NCI-H524 (cell line): ENCODE measurements at regions not wholly inside any gene's neighbourhood (a gene's known extent, or its start where the extent isn't known, plus 50 kb on each side); places are given as distances from the start of the nearest gene placed in this dataset.
"Not testable (repeated sequence)": the region's sequence is repeated elsewhere in the genome, so short reads cannot be mapped to it uniquely, and the experiment has no call there.

Source experiments
- DNase-seq, 2 experiments: peaks; one replicate each; lab custom pipeline; 2025; lab: John Stamatoyannopoulos, UW

GRCh38 chr5:23235246-23235645, 272.2 kb upstream of the PRDM9 start:
- no peak for DNase-seq

DNA sequence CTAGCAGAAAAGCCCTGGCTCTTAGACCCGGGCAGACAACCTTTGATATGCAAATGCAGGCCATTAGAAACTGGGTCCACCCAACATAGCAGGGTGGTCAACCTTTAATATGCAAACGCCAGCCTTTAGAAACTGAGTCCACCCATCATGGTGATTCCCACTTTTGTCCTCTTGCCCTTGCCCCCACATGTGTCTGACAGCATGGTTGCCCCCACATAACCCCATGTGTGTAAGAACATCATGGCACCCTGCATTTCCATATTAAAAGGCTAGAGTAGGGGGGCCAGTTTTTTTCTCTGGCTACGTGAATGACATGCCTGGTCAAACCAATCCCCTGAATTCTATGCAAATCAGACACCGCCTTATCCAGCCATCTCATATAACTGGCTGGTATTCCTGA, 273.2 kb upstream of the PRDM9 start:
- no peak for DNase-seq

DNA sequence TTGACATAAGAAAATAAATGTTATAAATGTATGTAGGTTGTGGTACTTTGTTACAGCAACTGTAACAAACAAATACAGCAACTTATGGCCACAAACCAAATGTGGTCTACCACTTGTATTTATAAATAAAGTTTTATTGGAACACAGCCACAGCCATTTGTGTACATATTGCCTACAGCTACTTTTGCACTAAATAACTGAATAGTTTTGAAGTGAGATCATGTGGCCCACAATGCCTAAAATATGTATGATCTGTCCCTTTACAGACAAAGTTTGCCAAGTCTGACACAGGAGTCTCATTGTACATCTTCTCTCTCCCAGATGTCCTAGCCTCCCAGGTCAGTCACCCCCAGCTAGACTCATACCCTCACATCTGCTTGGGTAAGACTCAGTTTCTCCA, 283.6 kb upstream of the PRDM9 start:
- DNase-seq = no peak

DNA sequence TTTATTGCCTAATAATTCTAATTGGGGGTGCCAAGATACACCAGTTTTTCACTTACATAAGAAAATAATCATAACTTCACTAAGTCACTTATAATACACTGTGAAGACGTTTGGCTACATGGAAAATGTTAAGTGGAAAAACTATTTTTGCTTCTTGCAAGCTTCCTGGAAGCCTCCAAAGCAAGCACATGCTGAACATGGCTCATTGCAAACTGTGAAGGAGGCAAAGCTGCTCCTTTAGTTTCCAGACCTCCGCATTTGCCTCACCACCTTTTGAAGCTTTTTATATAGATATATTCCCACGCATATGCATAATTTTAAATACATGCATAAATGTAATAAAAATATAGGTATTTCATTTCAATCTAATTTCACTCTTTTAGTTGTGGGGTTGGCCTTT, 285.6 kb upstream of the PRDM9 start:
- no peak for DNase-seq

DNA sequence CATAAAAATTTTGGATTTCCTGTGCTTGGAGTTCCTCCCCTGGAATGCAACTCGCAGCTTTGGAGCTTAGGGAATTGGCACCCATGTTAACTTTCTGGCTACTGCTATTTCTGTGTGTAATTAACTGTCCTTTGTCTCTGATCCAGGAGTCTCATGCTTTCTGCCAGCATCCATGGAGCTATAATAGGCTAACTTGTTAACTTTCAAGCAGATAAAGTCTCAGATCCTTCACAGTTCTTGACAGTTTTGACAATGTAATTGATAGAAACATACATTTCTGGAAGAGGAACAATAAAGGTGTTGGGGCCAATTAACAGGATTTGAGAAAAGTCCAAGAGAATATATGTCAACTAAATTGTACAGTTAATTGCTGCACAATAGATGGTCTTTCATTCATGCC, 290.2 kb upstream of the PRDM9 start:
- no peak for DNase-seq

DNA sequence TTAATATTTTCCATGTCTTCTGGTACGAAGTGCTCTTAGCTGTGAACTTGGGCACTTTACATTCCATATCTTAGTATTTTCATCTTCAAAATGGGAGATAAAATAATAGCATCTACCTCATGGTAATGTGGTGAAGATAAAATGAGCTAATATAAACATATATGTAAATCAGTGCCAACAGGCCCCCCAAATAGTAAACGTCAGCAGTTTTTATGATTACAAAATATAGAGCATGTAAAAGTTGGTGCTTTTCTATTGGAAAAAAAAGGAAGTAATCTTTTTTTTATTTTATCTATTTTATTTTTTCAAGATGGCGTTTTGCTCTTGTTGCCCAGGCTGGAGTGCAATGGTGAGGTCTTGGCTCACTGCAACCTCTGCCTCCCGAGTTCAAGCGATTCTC, 291.1 kb upstream of the PRDM9 start:
- DNase-seq = no peak

DNA sequence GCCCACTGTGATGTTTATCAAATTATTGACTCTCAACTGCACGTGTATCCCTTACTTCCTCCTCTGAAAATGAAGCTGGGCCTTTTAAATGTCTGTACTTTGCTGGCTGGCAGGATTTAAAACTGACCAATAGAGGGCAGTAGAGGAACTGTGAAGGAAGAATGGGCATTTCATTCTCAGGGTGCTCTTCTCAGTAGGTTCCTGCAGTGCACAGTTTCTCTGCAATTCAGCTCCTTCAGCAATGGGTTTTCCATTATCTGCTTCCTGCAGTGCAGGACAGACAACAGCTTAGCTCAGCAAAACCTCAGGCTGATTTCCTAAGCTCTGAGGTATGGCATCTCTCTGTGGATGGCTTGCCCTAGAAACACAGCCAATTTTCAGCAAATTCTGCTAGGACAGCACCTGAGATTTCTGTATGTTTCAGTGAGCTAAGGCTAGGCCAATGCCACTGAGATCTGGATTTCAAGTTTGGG, 298.4 kb upstream of the PRDM9 start:
- DNase-seq = peak; percentile 67 to 83

DNA sequence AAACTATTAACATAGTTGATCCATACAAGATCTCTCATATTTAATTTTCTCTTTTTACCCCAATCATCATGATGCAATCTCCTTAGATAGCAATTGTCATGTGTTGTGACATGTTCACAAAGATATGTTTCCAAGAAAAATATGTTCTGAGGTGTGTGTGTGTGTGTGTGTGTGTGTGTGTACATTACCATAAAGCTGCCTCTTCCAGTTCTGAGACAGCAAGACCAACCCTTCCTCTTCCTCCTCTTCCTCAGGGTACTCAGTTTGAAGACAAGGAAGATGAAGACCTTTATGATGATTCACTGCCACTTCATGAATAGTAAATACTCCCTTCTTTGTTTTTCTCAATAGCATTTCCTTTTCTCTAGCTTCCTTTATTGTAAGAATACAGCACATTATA, 303.3 kb upstream of the PRDM9 start:
- DNase-seq = no peak

DNA sequence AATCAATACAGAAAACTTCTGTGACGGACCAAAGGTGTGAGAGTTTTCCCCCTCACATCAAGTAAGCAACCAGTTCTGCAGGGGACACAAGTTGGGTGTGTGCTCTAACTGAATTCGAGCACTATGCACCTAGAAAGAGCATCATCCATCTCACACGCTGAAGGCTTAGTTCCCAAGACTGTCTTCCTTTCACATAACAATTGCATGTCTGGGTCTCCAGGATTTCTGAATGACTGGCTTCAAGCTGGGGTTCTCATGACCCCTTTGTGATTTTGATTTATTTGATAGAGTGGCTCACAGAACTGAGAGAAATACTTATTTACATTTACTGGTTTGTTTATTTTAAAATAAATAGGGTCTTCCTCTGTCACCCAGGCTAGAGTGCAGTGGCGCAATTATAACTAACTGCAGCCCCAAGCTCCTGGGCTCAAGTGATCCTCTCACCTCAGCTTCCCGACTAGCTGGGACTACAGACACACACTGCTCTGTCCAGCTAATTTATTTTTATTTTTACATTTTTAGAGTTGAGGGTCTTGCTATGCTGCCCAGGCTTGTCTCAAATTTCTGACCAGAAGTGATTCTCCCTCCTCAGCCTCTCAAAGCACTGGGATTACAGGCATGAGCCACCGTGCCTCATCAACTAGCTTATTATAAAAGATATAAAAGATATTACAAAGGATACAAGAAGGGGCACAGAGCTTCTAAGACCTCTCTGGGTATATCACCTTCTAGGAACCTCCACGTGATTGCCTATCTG, 316.7 kb upstream of the CDH12 start:
- no peak for DNase-seq

DNA sequence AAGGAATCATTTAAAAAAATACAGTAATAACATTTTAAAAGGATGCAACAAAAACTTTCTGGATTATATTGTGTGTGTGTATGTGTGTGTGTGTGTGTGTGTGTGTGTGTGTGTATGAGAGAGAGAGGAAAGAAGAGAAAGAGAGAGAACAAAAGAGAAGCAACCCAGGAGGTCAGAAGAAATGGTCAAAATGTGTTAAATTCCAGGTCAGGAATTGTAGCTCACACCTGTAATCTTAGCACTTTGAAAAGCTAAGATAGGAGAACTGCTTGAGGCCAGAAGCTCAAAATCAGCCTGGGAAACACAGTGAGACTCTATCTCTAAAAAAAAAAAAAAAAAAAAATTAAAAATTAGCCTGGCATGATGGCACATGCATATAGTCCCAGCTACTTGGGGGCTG, 311.8 kb upstream of the CDH12 start:
- no peak for DNase-seq

- DNase-seq = no peak
Measured at GRCh38 chr5:23158179-23158578, 305.0 kb upstream of the CDH12 start.

GRCh38 chr5:23157716-23158115, 304.6 kb upstream of the CDH12 start:
- DNase-seq = no peak

DNA sequence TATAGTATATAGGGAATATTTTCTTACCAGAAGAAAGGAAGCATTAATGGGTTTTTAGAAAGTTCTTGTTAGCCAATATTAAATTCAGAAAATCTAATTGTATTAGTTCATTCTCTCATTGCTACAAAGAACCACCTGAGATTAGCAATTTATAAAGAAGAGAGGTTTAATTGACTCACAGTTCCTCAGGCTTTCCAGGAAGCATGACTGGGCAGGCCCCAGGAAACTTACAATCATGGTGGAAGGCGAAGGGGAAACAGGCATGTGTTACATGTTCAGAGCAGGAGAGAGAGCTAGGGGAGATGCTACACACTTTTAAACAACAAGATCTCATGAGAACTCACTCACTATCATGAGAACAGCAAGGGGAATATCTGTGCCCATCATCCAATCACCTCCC, 304.0 kb upstream of the CDH12 start:
- no peak for DNase-seq

DNA sequence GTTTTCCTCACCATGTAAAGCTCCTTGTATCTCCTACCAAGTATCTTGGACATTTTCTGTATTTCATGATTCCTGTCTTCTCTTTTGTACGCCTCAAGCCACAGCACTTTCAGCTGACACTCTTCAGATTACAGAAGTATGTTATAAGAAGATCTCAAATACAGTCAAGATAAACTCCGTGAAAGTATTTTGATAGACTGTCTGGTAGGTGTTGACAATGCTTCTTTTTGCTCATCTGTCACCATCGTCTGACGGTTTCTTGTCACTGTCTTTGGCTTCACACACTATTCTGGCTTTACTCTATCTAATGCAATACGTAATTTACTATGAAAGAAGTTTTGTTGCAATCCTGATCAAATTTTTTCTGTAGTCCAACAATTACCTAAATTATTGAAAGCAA, 294.5 kb upstream of the CDH12 start:
- no peak for DNase-seq

- DNase-seq = no peak
Measured at GRCh38 chr5:23146183-23146582, 293.0 kb upstream of the CDH12 start.

DNA sequence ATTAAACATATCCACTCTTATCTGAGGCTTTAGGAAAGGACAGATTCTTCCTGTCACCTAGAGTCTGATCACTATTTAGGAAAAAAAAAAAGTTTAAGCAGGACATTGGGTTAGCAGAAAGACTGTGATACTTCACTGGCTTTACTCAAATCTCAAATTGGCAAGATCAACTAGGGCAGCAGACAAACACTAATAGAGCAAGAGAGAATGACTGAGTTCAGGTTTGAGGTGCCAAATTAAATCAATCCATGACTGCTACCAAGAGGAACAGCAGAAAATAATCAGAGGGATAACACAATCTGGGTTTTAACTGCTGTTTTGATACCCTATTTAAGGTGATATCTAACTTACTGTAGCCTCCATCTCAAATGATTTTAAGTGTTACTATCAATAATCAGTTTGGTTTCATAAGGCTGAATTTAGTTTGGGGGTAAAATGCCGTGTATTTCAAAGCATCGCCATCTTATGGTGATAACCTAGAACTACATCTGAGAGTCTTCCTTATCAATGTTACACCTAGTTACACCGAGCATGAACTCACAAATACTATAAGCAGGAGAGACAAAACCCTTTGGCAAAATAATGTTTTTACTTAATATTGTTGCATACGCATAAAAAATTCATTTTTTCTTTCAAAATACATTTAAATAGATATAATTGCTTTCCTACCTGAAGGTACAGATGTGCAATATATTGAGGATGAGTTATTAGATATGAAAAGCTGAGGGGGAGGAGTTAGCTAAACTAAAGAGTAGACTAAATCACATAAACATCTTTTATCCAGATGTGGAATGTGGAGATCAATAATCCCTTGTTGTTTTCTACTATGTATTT, 286.4 kb upstream of the CDH12 start:
- peak in 1 of 2 experiments; percentile 65 for DNase-seq

DNA sequence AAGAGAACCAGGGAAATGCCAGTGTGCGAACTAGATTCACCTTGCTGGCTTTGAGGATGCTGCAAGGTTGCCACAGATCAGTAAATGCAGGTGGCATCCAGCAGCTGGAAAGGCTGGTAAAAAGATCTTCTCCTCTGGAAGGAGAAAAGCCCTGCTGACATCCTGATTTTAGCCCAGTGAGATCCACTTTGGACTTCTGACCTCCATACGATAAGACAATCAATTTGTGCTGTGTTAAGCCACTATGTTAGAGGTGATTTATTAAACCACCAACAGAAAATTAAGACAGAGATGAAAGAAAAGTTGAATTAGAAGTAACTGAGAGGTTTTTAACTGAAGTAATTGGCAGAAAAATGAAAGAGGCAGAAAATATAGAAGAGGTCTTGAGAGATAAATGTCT, 283.8 kb upstream of the CDH12 start:
- peak in 1 of 2 experiments; percentile 25 for DNase-seq

- DNase-seq = no peak
Measured at GRCh38 chr5:23132231-23132630, 279.1 kb upstream of the CDH12 start.

GRCh38 chr5:23112237-23112636, 259.1 kb upstream of the CDH12 start:
- DNase-seq = peak in 1 of 2 experiments; percentile 23

- DNase-seq = no peak
Measured at GRCh38 chr5:23105021-23105420, 251.9 kb upstream of the CDH12 start.

GRCh38 chr5:23103566-23103965, 250.4 kb upstream of the CDH12 start:
- peak in 1 of 2 experiments; percentile 21 for DNase-seq

- DNase-seq = not testable (repeated sequence)
Measured at GRCh38 chr5:23095418-23095817, 242.3 kb upstream of the CDH12 start.

DNA sequence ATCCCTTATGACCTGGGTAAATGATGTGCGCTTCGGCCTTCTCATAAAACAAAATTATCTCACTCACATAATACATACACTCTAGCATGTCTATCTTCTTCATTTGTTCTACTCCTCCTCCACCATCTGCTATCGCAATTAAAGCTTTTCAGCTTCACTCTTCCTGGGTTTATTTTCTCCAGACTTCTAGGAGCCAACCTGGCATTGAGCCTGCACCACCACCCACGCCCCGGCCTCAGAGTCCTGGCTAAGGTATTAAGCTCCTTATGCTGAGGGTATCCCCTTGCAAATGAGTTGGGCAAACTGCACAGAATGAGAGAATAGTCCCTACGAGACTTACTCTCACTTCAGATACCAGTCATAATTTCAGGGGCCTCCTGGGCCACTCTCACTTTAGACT, 236.1 kb upstream of the CDH12 start:
- DNase-seq = peak; percentile 94 to 98
